ENCODE measurements at regions not wholly inside any gene's neighbourhood (a gene's known extent, or its start where the extent isn't known, plus 50 kb on each side); places are given as distances from the start of the nearest gene placed in this dataset.
A peak's percentile ranks its signal among the peaks of the same experiment; 100 is the strongest.

- 76 to 84% methylated on average over 4 of the region's 4 CpGs for WGBS, 2 donors
- intact Hi-C loops (cut with DNase I), result no loop called here
These were observed 77.8 kb upstream of the GPC1 start for GRCh38 chr2:240357641-240358012.

GRCh38 chr2:240358080-240358479 lies 77.4 kb upstream of the GPC1 start:
- Histone ChIP-seq H3K27ac (no peak overlapping the region), H3K9me3 (no peaks in the 10 kb centered on the region), H3K4me1 (no peaks in the 10 kb centered on the region), H3K27me3 (no peaks in the 10 kb centered on the region), H3K36me3 (no peaks in the 10 kb centered on the region), H3K4me3 (no peak overlapping the region)
- DNase-seq (peak in 1 of 6 donors; percentile 41), ATAC-seq (no peak), FAIRE-seq (no peak)
- TF ChIP-seq, protein P1, sequence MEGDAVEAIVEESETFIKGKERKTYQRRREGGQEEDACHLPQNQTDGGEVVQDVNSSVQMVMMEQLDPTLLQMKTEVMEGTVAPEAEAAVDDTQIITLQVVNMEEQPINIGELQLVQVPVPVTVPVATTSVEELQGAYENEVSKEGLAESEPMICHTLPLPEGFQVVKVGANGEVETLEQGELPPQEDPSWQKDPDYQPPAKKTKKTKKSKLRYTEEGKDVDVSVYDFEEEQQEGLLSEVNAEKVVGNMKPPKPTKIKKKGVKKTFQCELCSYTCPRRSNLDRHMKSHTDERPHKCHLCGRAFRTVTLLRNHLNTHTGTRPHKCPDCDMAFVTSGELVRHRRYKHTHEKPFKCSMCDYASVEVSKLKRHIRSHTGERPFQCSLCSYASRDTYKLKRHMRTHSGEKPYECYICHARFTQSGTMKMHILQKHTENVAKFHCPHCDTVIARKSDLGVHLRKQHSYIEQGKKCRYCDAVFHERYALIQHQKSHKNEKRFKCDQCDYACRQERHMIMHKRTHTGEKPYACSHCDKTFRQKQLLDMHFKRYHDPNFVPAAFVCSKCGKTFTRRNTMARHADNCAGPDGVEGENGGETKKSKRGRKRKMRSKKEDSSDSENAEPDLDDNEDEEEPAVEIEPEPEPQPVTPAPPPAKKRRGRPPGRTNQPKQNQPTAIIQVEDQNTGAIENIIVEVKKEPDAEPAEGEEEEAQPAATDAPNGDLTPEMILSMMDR (IDR thresholded peaks at IDR 0.05), result no peak
- intact Hi-C loops (cut with DNase I), result no loop called here
- 59 to 63% methylated on average over 7 of the region's 7 CpGs for whole genome bisulfite sequencing, 2 donors

More at GRCh38 chr2:240357641-240358012, 77.8 kb upstream of the GPC1 start:
- TF ChIP-seq, protein P1 (IDR thresholded peaks at IDR 0.05), result no peak
- ATAC-seq, result no peak
- Histone ChIP-seq H3K9me3 (no peaks in the 10 kb centered on the region), H3K36me3 (no peaks in the 10 kb centered on the region), H3K27me3 (no peaks in the 10 kb centered on the region), H3K27ac (no peak overlapping the region), H3K4me1 (no peaks in the 10 kb centered on the region), H3K4me3 (no peak overlapping the region)
- FAIRE-seq, result no peak
- no peak for DNase-seq

- TF ChIP-seq, protein P1 (IDR thresholded peaks at IDR 0.05), result no peak
- no peak for ATAC-seq
- Histone ChIP-seq H3K27ac (no peak overlapping the region), H3K4me3 (no peak overlapping the region), H3K27me3 (no peaks in the 10 kb centered on the region), H3K9me3 (no peaks in the 10 kb centered on the region), H3K4me1 (no peaks in the 10 kb centered on the region), H3K36me3 (no peaks in the 10 kb centered on the region)
- no peak for FAIRE-seq
- 80 to 84% methylated on average over 13 of the region's 13 CpGs for WGBS, 2 donors
- intact Hi-C loops (cut with DNase I), result no loop called here
- peak in 3 of 6 donors; percentile 4 to 52 (median 48) for DNase-seq
These were observed 76.6 kb upstream of the GPC1 start for GRCh38 chr2:240358821-240359397.

- DNase-seq (peak in 1 of 6 donors; percentile 39), ATAC-seq (no peak), FAIRE-seq (no peak)
- Histone ChIP-seq H3K27me3 (no peaks in the 10 kb centered on the region), H3K4me1 (no peaks in the 10 kb centered on the region), H3K4me3 (no peak overlapping the region), H3K27ac (no peak overlapping the region), H3K36me3 (no peaks in the 10 kb centered on the region), H3K9me3 (no peaks in the 10 kb centered on the region)
- 84 to 88% methylated on average over 3 of the region's 3 CpGs for WGBS, 2 donors
- intact Hi-C loops (cut with DNase I), result no loop called here
- TF ChIP-seq, protein P1 (IDR thresholded peaks at IDR 0.05), result no peak
These were observed 75.8 kb upstream of the GPC1 start for GRCh38 chr2:240359695-240360094.

DNA sequence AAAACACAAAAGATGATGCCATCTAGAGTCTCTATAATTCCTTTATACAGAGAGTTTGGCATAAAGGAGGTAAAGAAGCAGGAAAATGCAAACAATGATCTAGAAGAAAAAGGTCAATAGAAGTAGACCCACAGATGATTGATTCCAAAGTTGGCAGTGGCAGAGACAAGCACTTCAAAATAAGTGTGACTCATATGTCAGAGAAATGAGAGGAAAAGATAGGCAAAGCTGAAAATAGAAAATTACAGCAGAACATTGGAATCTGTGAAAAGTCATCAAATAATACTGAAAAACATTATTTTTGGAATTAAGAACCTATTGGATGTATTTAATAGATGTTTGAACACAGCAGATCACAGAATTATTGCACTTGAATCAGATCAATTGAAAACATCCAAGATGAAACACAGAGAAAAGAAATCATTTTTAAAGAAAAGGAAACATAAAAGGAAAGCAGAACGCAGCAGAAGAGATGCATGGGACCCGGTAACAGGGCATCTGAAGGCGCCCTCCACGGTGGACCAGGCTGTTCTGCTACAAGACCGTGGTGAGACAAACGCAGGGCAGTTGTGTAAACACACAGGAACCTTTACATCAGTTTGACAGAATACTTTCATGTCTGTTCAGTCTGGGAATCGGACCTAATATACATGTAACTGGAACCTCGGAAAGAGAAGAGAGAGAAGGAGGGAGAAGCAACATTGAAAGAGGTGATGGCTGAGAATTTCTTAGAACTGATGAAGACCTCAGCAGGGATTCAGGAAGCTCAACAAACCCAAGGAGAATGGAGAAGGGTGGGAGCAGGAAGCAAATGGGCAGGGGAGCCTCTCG lies 74.6 kb upstream of the GPC1 start:
- no peak for FAIRE-seq
- DNase-seq, result no peak

More for the DNA sequence above, 74.6 kb upstream of the GPC1 start:
- Histone ChIP-seq H3K9me3 (no peaks in the 10 kb centered on the region), H3K4me1 (no peaks in the 10 kb centered on the region), H3K27me3 (no peaks in the 10 kb centered on the region), H3K36me3 (no peaks in the 10 kb centered on the region), H3K27ac (no peak overlapping the region), H3K4me3 (no peak overlapping the region)
- no peak for ATAC-seq
- intact Hi-C loops (cut with DNase I), result no loop called here
- 84% methylated on average over 9 of the region's 9 CpGs for WGBS, 2 donors
- TF ChIP-seq, protein P1 (IDR thresholded peaks at IDR 0.05), result no peak

Data from pancreas (tissue), 10 donors.